GM12892 (cell line): ENCODE measurements at regions not wholly inside any gene's neighbourhood (a gene's known extent, or its start where the extent isn't known, plus 50 kb on each side); places are given as distances from the start of the nearest gene placed in this dataset.

Experiments used
- DNase-seq: peaks from one replicate; pipeline ENCODE4 v3.0.0; 2011; ENCODE audit not compliant: insufficient read length
- FAIRE-seq: peaks from 2 replicates; lab custom pipeline; 2011; peaks lifted over from hg19 to GRCh38; lab: Jason Lieb, UNC
- POLR2A ChIP-seq: IDR thresholded peaks from 2 replicates; pipeline ENCODE4 v1.6.1; 2011; ENCODE audit warnings: low read depth, low read length, control low read depth
- POLR2AphosphoS5 ChIP-seq: IDR thresholded peaks from 2 replicates; pipeline ENCODE4 v1.6.1; 2011; ENCODE audit warnings: low read depth, low read length, control low read depth
- TAF1 ChIP-seq: IDR thresholded peaks from 2 replicates; pipeline ENCODE4 v1.6.1; 2011; ENCODE audit warnings: low read depth, mild to moderate bottlenecking, control low read depth, low read length, borderline replicate concordance

DNA sequence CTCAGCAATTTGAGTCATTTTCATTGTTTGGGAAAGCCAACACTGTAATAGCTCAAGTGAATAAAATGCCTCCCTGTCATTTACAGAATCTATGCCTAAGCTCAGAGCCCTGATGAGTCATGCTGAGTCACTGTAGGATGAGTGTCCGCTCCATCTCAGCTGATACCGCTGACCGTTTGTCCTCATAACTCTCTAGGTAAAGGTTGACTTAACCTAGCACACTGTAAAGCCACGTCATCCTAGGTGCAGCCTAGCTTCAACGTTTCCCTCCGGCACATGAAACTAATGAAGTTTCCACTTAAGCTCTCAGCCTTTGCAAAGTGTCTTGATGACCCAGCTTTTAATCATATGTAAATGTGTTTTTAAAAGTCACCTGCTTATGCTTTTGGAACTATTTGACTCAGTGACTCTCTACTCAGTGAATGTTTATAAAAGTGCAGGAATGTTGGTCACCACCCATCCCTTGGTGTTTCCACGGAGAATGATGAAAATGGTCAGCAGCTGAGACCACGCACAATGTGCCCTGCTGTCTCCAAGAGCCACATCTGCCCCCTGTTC lies 154.0 kb downstream of the PMAIP1 start:
- TF ChIP-seq POLR2AphosphoS5 (no peak), TAF1 (no peak), POLR2A (no peak)
- DNase-seq, result no peak
- peak; percentile 40 for FAIRE-seq

DNA sequence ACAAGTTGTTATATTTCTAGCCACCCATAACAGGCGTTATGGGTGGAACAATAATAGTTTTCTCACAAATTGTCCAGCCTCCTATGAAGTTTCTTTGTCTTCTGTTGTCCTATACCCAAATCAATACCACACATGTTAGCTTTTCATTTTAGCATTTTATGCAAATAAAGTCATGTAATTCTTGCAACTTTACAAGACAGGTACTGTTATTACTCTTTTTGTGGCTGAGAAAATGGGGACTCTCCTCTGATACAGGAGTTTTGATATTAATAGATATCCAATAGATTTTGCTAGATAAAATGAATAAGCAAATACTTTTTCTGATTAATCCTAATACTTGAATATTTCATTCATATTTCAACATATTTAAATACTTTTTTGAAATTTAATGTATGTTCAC lies 151.0 kb downstream of the PMAIP1 start:
- TF ChIP-seq POLR2A, result no peak

DNA sequence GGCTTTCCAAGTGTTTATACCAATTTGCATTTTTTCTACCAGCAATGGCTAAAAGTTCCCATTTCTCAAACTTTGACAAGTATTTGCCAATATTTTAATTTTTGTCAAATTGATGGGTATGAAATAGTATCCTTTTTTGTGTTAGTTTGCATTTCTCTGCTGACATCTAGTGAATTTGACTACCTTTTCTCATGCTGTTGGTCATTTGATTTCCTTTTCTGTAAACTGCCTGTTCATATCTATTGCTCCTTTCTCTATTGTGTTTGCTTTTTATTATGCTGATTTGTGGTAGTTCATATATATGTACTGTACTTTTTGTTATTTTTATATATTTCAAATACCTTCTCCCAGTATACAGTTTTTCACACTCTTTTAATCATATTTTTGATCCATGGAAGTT lies 149.4 kb downstream of the PMAIP1 start:
- FAIRE-seq (no peak), DNase-seq (no peak)
- TF ChIP-seq POLR2AphosphoS5 (no peak), TAF1 (no peak), POLR2A (no peak)

More for the DNA sequence above, 151.0 kb downstream of the PMAIP1 start:
- no peak for DNase-seq
- FAIRE-seq, result no peak

DNA sequence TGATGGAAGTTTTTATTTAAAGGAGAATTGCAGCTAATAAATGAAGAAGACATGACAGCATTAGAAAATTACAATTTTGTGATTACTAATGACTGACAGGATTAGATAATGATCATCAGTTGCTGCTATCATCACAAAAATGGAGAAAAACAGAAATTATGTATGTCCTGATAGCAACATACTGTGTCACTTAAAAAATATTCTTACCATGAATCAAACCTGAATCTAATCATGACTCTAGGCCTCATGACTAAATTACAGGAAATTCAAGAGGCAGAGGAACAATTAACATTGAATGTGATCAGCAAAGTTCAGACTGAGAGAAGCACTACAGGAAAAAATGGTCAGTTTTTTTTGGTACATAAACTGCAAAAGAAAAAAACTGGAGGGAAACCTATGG lies 147.8 kb downstream of the PMAIP1 start:
- TF ChIP-seq POLR2A (no peak), POLR2AphosphoS5 (no peak), TAF1 (no peak)
- no peak for FAIRE-seq
- DNase-seq, result no peak

DNA sequence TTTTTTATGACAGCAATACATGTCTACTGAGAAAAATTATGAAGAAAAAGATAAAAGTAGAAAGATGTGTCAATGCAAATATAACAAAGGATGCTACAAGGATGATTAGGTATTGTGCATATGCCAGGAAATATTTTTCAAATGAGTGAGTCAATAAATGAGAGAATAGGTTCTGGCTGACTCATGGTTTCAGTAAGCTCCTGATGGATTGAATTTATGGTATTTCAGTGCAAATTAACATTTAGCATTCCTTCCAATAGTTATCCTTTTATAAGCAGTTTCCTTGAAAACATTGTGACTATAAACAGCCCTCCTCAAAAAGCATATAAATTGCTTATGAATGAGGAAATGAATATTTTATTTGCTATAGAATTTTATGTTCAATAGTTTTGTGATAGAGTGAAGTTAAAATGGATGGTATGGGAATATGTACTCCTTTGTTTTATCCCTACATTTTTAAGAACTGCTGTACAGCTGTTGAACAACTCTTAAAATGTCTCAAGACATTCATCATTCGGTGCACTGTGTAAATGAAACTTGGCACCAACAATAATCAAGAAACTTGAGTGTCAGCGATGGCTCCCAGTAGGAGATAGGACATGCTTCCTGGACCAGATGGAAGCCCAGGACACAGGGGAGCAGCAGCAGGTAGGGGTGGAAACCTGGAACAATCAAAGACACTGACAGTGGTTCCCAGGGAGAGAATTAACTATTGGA lies 144.7 kb downstream of the PMAIP1 start:
- TF ChIP-seq POLR2AphosphoS5 (no peak), POLR2A (no peak), TAF1 (no peak)
- FAIRE-seq (no peak), DNase-seq (no peak)

DNA sequence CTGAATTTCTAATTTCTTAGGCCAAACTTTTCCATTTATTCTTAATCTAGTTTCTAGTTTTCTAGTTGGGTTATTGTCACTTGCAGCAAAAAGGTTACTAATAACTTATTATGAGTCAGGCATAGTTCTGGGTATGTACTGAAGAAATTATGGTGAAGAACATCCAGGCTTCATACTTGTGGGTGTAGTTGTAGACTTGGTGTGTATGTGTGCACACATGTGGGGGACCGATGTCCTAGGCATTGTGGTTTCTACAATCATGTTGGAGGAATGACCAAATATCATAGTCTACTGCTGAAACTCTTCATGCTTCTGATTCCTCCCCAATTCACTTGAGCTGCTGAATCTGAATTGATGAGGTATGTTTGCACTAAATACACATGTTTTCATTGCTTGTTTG lies 141.2 kb downstream of the PMAIP1 start:
- TF ChIP-seq POLR2A (no peak), POLR2AphosphoS5 (no peak), TAF1 (no peak)
- no peak for DNase-seq
- no peak for FAIRE-seq

DNA sequence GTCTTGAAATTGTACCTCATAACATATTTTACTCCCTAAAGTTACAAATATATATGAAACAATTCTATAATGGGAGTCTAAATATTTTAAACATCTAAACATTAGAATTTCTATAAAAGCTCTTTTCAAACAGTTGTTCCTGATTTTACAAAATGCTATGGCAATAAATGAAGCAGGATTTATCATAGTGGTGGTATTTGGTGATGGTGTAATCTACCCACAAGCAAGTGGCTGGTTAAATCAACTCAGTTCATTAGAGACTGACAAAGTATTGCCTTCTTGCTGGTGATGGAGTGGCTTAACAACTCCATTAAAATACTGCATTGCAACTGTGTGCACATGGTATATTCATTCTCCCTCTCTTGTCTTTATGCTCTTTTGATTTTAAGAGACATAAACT lies 138.9 kb downstream of the PMAIP1 start:
- FAIRE-seq (no peak), DNase-seq (no peak)
- TF ChIP-seq TAF1 (no peak), POLR2AphosphoS5 (no peak), POLR2A (no peak)

DNA sequence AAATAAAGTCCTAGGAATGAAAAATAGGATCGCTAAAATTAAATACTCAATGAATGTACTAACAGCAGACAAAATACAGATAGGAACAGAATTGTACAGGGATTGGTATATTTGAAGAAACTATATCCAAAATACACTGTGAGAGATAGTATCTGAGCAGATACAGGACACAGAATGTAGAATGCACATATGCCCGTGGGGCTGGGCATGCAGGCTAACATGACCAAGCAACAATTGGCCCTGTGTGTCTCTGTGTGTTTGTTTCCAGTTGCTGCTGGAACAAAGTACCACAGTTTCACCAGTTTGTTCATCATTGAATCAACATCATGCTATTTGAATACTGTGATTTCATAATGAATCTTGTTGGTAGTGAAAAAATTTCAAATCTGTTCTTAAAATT lies 127.6 kb downstream of the PMAIP1 start:
- no peak for TF ChIP-seq POLR2AphosphoS5
- DNase-seq, result no peak
- FAIRE-seq, result no peak

DNA sequence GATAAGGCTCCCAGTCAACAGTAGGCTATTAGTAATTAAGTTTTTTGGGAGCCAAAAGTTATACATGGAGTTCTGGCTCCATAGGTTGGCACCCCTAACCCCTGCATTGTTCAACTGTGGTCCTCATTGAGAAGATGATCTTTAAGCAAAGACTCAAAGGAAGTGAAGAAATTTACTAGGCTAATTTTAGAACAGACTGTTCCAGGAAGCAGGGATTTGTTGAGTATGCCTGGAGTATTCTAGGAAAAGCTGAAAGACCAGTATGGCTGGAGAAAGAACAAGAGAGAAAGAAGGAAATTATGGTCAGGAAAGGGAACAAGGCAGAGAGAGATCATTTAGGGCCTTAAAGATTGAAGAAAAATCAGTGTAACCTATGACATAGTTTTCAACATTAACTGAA lies 125.1 kb downstream of the PMAIP1 start:
- no peak for TF ChIP-seq TAF1
- TF ChIP-seq POLR2A, result no peak
- TF ChIP-seq POLR2AphosphoS5, result no peak
- DNase-seq (no peak), FAIRE-seq (no peak)

DNA sequence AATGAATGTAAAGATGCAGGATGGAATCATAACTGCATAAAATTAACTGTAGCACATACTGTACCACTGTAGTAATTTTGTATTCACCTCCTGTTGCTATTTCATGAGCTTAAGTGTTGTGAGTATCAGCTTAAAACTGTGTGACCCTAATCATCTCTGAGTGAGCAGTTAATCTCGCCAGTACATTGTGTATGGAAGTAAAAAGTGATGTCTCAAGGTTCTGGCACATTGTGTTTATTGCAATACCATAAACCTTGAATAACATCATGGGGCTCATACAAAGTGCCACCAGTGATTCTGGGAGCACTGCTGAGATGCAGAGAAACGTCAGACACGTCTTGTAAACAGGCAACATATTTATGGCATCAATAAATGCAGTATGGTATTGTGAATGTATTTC lies 124.5 kb downstream of the PMAIP1 start:
- no peak for TF ChIP-seq TAF1
- TF ChIP-seq POLR2AphosphoS5, result no peak
- no peak for TF ChIP-seq POLR2A
- DNase-seq (no peak), FAIRE-seq (no peak)

DNA sequence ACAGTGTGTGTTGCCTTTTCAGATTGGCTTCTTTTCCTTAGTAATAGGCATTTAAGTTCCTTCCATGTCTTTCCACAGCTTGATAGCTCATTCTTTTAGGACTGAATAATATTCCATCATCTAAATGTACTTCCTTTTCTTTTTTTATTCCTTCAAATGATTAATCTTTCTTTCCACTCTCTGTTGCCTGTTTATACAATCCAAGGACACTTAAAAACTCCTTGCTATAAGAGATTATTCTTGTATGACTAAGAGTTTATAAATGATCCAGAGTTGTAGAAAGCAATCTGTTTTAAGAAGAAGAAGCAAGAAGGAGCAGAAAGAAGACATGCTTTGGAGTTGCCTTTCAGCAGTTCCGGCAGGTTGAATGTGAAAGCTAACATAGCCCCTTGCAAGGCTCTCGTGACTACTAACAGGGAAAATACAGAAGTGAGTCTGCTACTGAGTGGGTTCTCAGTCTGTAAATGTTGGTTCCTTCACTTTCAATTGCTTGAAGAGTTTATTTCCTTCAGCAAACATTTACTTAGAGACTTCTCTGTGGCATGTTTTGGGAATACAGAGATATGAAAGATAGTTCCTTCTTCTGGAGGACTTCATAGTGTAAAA lies 123.0 kb downstream of the PMAIP1 start:
- TF ChIP-seq TAF1, result no peak
- DNase-seq (no peak), FAIRE-seq (no peak)

DNA sequence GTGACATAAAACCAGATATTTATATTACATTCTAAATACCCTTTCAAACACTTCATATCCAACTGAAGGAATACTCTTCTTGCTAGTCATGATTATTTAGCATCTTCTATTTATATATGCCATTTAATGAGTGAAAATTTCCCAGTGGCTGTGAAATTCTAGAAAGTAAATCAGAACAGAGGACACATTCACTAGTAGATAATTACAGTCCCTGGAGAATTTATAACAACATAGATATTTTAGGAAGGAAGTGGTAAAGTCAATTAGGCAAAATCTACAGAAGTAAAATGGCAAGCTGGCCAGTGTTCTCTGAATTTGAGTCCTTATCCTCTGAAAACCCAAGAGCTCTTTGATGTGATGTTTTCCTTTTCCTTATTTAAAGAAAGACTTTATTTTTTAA lies 121.8 kb downstream of the PMAIP1 start:
- DNase-seq (no peak), FAIRE-seq (no peak)
- no peak for TF ChIP-seq TAF1
- no peak for TF ChIP-seq POLR2A
- no peak for TF ChIP-seq POLR2AphosphoS5
